Midbrain (tissue), 1 donor: ENCODE measurements at regions not wholly inside any gene's neighbourhood (a gene's known extent, or its start where the extent isn't known, plus 50 kb on each side); places are given as distances from the start of the nearest gene placed in this dataset.
"Not testable (repeated sequence)": the region's sequence is repeated elsewhere in the genome, so short reads cannot be mapped to it uniquely, and the experiment has no call there.

Experiments used
- DNase-seq: peaks from one replicate; lab custom pipeline; 2025; lab: John Stamatoyannopoulos, UW

- DNase-seq = no peak
These were observed 1695.8 kb upstream of the PIK3C3 start for GRCh38 chr18:40259115-40259835.

DNA sequence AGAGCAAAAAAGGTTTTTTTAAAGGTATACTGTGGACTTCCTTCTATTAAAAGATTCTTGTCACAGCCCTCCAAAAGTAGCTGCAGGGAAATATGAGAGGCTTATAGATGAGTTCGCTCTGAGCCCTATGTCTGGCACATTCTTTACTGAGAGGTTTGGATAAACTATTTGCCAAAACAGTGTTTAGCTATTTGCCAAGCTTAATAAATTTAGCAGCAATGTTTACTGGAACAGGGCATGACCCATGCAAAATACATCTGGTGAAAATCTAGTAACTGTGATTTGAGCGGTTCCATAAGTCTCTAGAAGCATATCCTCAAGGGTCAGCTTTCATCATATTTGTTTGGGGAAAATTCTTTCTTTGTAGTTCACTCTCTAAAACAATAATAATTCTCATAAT lies 1696.7 kb upstream of the PIK3C3 start:
- DNase-seq = no peak

DNA sequence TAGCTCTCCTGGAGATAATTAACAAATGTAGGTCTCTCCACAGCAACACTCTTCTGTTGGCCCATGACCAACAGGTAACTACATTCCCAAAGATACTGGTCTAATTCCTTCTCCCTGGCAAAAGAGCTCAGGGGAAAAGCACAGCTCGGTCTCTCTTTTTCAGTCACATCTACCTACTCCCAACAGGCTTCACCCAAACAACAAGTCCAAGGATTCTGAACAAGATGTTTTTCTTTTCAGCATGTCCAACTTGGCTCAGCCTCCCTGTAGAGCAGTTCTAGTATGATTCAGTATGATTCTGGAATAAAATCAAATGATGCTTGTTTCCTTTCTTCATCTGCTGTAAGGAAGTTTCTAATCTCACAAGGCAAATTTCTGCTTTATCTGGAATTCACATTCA lies 1704.8 kb upstream of the PIK3C3 start:
- DNase-seq = no peak

DNA sequence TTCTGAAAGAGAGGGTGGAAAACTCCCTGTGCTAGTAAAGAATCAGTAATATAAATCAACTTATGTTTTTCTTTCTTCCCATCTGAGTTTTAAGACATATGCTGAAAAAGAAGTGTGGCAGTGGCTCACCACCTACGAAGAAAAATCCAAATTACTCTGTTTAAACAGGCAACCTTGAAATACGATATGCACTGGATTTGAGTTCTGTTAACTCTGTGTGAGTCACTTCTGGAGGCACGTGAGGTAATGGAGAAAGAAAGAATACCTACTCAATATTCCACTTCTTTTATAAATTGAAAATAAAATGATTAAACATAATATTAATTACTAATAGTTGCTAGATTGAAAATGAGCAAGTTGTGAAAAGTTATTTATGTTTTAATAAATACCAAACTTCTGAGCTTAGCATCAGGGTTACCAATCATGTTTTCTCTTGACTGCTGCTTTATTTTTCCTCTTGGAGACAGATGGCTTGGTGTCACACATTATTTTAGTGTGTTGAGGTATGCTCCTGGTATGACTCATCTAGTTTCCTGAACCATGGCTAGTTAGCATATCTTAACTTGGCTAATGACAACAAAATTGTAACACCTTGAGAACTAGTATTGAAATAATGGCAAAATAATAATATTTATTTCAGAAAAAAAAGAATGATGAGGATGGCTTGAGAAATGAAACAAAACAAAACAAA lies 1705.5 kb upstream of the PIK3C3 start:
- no peak for DNase-seq

DNA sequence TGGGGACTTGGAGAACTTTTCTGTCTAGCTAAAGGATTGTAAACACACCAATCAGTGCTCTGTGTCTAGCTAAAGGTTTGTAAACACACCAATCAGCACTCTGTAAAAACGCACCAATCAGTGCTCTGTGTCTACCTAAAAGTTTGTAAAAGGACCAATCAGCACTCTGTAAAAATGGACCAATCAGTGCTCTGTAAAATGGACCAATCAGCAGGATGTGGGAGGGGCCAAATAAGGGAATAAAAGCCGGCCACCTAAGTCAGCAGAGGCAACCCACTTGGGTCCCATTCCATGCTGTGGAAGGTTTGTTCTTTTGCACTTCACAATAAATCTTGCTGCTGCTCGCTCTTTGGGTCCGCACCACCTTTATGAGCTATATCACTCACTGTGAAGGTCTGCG lies 1709.4 kb upstream of the PIK3C3 start:
- DNase-seq = not testable (repeated sequence)

GRCh38 chr18:40243607-40244006 lies 1711.4 kb upstream of the PIK3C3 start:
- no peak for DNase-seq

GRCh38 chr18:40235836-40236235 lies 1719.2 kb upstream of the PIK3C3 start:
- DNase-seq = no peak

DNA sequence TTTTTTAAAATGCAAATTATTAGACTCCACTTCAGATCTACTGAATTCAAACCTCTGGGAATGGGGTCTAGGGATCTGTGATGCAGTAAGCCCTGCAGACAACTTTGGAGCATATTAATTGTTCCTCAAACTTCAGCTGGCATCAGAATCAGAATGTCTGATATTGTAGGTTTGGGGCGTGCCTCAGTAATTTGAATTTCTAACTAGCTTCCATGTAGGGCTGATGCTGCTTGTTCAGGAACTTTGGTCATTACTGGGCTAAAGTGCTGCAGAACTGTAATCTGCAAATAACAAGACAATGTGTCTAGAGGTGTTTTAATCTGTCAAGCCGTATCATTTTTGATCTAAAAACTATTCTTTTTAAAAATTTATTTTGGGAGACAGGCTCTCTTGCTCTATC lies 1719.7 kb upstream of the PIK3C3 start:
- DNase-seq = no peak

- DNase-seq = no peak
These were observed 1721.0 kb upstream of the PIK3C3 start for GRCh38 chr18:40233931-40234616.

GRCh38 chr18:40222776-40223175 lies 1732.3 kb upstream of the PIK3C3 start:
- DNase-seq = no peak

- DNase-seq = no peak
These were observed 1738.2 kb upstream of the PIK3C3 start for GRCh38 chr18:40216856-40217255.

- no peak for DNase-seq
These were observed 1739.1 kb upstream of the PIK3C3 start for GRCh38 chr18:40215979-40216378.

- DNase-seq = no peak
These were observed 1744.3 kb upstream of the PIK3C3 start for GRCh38 chr18:40210696-40211095.

GRCh38 chr18:40208958-40209357 lies 1746.1 kb upstream of the PIK3C3 start:
- DNase-seq = no peak

- DNase-seq = no peak
These were observed 1757.3 kb upstream of the PIK3C3 start for GRCh38 chr18:40197711-40198110.

DNA sequence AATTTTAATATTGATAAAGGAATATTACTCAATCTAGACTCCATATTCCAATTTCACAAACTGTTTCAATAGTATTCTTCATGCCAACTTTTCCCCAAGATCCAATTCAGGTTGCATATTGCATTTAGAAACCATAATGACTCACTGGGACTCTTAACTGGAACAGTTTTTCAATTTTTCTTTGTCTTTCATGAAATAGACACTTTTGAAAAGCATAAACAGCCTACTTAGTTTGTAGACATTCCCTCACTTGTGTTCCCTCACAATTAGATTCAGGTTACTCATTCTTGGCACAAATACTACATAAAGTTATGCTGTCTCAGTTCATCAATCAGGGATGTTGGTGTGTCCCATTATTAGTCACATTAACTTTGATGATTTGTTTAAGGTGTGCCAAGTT lies 1768.4 kb upstream of the PIK3C3 start:
- no peak for DNase-seq

DNA sequence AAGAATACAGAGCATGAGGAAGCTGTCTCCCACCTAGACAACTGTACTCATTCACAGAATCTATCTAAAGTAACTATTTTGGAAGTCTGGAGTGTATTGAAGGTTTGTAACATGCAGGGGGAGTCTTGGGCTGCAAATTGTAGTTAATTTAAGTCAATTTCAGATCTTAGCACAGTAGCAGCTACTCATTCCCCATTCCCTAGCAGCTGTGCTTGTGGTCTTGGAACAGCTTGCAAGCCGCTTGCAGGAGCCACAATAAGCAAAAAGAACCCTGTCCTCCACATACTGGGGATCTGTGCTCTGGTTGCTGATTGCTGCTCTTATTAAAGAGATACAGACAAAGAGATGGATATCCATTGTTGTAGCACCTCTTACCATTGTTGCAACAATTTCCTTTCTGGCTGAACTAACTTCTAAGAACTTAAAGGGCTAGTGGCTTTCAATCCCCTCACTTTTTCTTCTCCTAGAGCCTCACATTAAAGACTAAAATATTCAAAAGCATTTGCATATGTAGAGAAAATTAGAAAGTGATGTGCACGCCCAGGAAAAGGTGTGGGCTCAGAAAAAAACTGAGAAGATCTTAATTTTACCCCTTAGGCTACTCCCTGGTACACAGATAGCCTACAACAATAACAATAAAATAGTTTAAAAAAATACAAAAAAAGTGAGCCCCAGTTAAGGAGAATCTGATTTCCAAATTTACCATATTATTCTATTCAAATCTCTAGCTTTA lies 1775.1 kb upstream of the PIK3C3 start:
- no peak for DNase-seq

DNA sequence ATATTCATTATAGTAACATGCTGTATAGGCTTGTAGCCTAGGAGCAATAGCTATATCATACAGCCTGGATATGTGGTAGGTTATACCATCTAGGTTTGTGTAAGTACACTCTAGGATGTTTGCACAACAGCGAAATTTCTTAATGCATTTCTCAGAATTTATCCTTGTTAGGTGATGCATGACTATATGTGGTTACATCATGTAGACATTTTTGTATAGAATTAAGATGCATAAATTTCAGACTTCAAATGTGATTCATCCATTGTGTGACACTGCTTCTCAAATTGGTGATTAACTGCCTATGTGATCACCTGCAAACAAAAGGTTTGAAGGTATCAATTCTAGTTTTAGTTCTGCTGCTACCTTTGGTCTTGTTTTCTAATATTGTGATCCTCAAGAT lies 1787.0 kb upstream of the PIK3C3 start:
- no peak for DNase-seq

GRCh38 chr18:40163254-40163653 lies 1791.8 kb upstream of the PIK3C3 start:
- no peak for DNase-seq

DNA sequence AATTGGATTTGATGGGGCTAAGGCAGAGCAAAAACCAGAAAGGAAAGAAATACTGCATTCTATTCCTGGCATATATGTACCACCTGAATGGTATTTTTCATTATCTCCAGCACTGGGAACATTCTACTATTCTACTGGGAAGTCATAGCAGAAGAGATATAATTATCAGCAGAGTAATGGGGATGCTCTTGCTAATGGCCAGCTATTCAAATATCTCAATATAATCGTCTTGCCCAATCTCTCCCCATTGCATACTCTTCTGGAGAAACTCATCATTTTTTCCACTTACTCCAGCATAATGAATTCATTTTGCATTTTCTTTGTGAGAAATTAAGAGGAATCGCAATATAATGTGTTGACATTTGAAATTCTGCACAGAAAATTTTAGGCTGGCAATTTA lies 1794.7 kb upstream of the PIK3C3 start:
- DNase-seq = no peak

- peak; percentile 43 for DNase-seq
These were observed 1795.7 kb upstream of the PIK3C3 start for GRCh38 chr18:40159141-40160017.
